DOHH2 (cell line): ENCODE measurements at regions not wholly inside any gene's neighbourhood (a gene's known extent, or its start where the extent isn't known, plus 50 kb on each side); places are given as distances from the start of the nearest gene placed in this dataset.

Experiments used
- CTCF ChIP-seq: fragments of 200-600 bp; sonication (generic); IDR thresholded peaks from one replicate; pipeline ENCODE4 v1.5.1; 2014; ENCODE audit warnings: antibody characterized with exemption, mild to moderate bottlenecking, low read depth, low read length; ENCODE audit not compliant: poor library complexity, severe bottlenecking
- EZH2phosphoT487 ChIP-seq: fragments of 200-600 bp; sonication (generic); IDR thresholded peaks from 2 replicates; pipeline ENCODE4 v1.6.1; 2017; ENCODE audit warnings: borderline replicate concordance, mild to moderate bottlenecking, antibody characterized with exemption, low read length, moderate library complexity, mixed read lengths

GRCh38 chr6:47157653-47158219, 115.6 kb upstream of the ADGRF1 start:
- no peak for TF ChIP-seq CTCF
- no peak for TF ChIP-seq EZH2phosphoT487
